GM12872 (cell line): ENCODE measurements at regions not wholly inside any gene's neighbourhood (a gene's known extent, or its start where the extent isn't known, plus 50 kb on each side); places are given as distances from the start of the nearest gene placed in this dataset.

Experiments
- TF ChIP-seq, protein P1 (sequence below): IDR thresholded peaks from 3 replicates; pipeline ENCODE4 v1.5.1; 2011; ENCODE audit warnings: low read depth, mild to moderate bottlenecking, low read length, moderate library complexity; ENCODE audit not compliant: insufficient read depth

DNA sequence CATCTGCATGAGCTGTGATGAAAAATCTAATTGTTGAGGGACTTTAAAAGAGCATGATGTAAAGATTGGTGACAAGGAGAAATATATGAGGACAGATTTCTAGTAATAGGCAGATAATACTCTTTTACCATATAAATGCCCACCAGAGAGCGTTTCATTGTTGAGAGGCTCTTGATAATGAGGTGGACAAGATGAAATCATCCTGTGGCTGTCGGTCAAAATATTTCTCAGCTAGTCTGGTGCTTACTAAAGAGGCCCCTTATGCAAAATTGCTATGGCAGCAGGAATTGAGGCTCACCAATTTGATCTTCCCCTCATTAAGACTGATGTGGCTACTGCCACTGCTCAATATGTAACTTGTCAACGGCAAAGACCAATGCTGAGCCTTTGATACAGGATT, 225.0 kb upstream of the RASGRP1 start:
- TF ChIP-seq, protein P1, sequence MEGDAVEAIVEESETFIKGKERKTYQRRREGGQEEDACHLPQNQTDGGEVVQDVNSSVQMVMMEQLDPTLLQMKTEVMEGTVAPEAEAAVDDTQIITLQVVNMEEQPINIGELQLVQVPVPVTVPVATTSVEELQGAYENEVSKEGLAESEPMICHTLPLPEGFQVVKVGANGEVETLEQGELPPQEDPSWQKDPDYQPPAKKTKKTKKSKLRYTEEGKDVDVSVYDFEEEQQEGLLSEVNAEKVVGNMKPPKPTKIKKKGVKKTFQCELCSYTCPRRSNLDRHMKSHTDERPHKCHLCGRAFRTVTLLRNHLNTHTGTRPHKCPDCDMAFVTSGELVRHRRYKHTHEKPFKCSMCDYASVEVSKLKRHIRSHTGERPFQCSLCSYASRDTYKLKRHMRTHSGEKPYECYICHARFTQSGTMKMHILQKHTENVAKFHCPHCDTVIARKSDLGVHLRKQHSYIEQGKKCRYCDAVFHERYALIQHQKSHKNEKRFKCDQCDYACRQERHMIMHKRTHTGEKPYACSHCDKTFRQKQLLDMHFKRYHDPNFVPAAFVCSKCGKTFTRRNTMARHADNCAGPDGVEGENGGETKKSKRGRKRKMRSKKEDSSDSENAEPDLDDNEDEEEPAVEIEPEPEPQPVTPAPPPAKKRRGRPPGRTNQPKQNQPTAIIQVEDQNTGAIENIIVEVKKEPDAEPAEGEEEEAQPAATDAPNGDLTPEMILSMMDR, result no peak

DNA sequence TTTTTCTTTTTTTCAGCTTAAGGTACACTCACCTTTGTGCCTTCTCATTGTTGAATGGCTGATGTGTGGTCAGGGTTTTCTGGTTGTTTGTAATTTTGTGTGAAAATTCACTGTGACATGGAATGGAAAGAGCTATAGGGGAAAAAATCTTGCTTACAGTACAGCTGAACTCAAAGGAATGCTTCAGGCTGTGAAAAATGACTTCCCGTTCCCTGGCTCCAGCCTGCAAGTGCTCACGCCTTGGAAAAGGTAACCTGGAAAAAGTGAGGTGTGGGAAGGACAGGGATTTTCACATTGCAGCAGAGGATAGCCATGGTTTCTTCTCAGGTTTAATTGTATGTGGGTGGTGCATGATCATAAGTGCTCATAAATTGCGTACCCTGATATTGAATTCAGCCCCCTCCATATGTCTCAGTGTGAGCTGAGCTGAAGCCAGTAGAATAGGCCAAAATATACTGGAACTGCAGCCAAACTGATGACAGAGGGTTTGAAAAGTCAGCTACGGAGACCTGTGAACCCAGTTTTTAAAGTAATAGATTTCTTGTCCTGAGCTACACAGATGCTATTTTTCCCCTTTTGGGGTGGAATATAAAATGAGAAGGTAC, 228.7 kb upstream of the RASGRP1 start:
- TF ChIP-seq, protein P1, result no peak

DNA sequence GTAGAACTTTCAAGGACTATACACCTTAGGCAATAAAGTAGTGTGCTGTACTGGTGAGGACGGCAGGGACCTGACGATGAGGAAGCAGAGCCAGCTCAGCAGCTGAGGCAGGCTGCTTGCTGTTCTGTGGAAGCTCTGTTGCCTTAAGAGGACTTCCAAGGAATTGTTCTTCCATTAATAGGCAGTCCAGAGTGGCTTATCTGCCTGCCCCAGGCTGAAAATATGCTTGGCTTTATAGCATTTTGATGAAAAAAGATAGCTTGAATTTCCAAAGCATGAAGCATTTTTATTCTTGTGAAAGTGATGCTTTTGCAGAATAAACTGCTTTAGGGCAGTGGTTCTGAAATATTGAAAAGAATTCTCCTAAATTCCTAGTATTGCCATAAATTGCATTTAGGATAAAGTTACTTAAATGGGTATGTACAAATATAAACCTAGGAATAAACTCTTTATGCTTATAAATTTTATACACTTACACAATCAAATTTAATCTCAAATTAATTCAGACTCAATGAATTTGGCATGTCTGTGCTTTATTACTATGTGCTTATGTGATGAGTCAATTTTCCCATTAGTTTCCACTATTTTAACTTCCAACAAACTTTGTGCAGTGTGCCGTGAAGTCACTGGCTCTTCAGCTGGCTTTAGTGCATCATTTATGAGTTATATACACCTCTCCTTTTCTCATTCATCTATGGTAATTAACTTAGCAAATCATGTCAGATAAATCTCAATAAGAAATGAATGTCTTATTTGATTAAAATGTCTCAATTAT, 231.0 kb upstream of the RASGRP1 start:
- TF ChIP-seq, protein P1, result no peak

DNA sequence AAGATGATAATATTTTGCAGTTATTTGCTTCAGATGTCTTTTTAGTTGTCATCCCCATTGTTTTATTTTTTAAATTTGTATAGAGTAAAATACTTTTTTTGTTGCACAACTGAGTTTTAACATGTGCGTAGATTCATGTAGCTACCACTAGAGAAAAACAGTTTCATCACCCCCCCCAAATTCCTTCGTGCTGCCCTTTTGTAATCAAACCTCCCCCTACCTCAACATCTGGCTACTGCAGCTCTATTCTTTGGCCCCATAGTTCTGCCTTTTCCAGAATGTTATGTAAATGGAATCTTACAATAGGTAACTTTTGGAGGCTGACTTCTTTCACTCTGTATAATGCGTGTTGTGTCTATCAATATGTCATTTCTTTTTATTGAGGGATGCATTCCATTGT, 232.0 kb upstream of the RASGRP1 start:
- TF ChIP-seq, protein P1, result no peak

DNA sequence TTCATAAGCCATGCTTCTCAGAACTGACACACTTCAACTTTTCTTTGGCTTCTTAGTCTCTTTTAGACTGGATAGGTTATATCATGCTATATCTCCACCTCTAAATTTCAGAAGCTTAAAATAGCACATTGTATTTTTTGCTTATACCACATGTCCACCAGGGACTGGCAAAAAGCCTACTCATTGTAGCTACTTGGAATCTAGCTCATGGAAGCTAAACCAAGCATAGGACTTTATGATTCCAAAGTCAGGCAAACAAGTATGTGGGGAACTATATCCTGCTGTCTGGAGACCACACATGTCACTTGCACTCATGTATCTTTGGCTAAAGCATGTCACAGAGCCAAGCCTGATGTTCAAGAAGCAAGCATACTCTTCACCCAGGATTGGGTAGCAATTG, 245.0 kb upstream of the RASGRP1 start:
- TF ChIP-seq, protein P1, result no peak

DNA sequence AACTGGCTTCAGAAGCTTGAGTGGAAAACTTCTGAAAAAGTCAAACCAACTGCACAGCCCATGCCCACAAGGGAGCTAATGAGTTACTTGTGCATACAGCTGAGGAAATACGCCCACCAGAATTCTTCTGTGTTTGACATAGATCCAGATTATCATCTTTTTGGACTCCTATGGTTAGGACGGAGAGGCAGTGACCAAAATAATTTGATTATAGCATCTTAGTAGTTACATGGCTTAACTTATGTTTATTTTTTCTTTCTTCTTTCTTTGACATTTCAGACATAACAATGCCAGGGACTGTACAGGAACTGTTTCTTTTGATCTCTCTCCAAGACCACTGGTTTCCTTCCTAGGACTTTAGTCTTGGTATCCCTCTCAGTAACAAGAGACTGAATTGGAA, 246.1 kb upstream of the RASGRP1 start:
- TF ChIP-seq, protein P1, result no peak

DNA sequence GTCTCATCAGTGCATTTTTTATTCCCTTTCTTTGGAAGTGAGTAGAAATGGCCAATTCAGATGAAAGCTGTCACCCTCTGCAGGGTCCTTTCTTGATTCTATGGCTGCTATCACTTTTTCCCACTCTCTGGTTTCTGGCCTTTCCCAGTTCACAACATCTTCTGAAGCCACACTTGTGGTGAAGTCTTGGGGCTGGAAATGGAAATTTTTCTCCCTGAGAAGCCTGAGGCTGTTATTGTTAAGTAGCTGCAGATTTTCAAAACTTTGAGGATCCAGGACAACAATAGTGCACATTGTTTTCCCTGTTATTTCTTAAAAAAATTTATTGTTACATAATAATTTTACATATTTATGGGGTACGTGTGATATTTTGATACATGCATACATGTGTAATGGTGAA, 250.3 kb upstream of the RASGRP1 start:
- TF ChIP-seq, protein P1, result no peak
